Endothelial cell of umbilical vein (primary cell): ENCODE measurements at regions not wholly inside any gene's neighbourhood (a gene's known extent, or its start where the extent isn't known, plus 50 kb on each side); places are given as distances from the start of the nearest gene placed in this dataset.

Experiments used
- CTCF ChIP-seq, 2 donors: IDR thresholded peaks; 1 replicate in 1 of 2; 2 replicates in 1 of 2; pipeline ENCODE4 v1.5.1; 2011; ENCODE audit warnings: low read length in 2 of 2, mild to moderate bottlenecking in 2 of 2, moderate library complexity in 2 of 2, control low read depth in 1 of 2, inconsistent platforms in 1 of 2, low read depth in 1 of 2; ENCODE audit not compliant: insufficient read depth in 1 of 2; ENCODE audit errors: extremely low read depth in 1 of 2
- EZH2 ChIP-seq: IDR thresholded peaks from 2 replicates; pipeline ENCODE4 v1.6.1; 2012; ENCODE audit warnings: borderline replicate concordance, low read depth, mild to moderate bottlenecking, moderate library complexity, low read length, inconsistent platforms; ENCODE audit not compliant: severe bottlenecking
- POLR2A ChIP-seq: IDR thresholded peaks from 2 replicates; pipeline ENCODE4 v1.6.1; 2012; ENCODE audit warnings: low read depth, mild to moderate bottlenecking, control low read depth, low read length
- POLR2AphosphoS5 ChIP-seq: IDR thresholded peaks from 2 replicates; pipeline ENCODE4 v1.6.1; 2012; ENCODE audit warnings: low read depth, mild to moderate bottlenecking, control low read depth, low read length, moderate library complexity; ENCODE audit not compliant: insufficient read depth

DNA sequence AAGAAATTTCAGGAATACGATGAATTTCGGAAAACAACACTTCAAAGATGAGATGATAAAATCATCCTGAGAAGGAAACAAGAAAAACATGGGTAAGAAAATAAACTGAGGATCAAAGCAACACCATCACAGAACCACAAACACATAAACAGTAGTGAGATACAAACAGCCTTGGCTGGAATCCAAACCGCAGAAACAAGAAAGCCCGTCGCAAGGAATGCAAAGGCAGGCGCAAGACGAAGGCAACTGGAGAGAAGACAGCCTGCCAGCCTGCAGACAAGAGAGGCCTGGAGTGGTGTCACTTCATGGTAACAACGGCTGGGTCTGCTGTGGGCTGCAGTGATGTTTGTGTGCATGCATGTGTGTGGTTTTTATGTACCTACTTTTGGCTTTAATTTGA, 61.8 kb upstream of the DRGX start:
- no peak for TF ChIP-seq CTCF (IDR thresholded peaks at IDR 0.05; ENCODE audit: extremely low read depth in 1 of 2, insufficient read depth in 1 of 2, low read depth in 1 of 2, low read length in 2 of 2)
- TF ChIP-seq POLR2A: no peak
- TF ChIP-seq POLR2AphosphoS5: no peak
- TF ChIP-seq EZH2: no peak
